Activated naive CD8-positive, alpha-beta T cell treated with anti-CD3 and anti-CD28 coated beads, Interleukin-2, amount 50 U/mL, for 24 hours (primary cell): ENCODE measurements at regions not wholly inside any gene's neighbourhood (a gene's known extent, or its start where the extent isn't known, plus 50 kb on each side); places are given as distances from the start of the nearest gene placed in this dataset.

Source experiments
- ATAC-seq: fragments of 150-1000 bp; cut with Tn5 transposase; one replicate; pipeline ENCODE4 v1.10.0; 2021
- DNase-seq: peaks from one replicate; pipeline ENCODE4 v3.0.0; 2021
- H3K27ac Mint-ChIP-seq: one replicate; pipeline ENCODE4 v1.8.0; 2021; ENCODE audit warnings: mild to moderate bottlenecking, mixed read lengths
- H3K27me3 Mint-ChIP-seq: one replicate; pipeline ENCODE4 v1.8.0; 2021; ENCODE audit warnings: mixed read lengths
- H3K36me3 Mint-ChIP-seq: one replicate; pipeline ENCODE4 v1.8.0; 2021; ENCODE audit warnings: low read depth, mixed read lengths
- H3K4me1 Mint-ChIP-seq: one replicate; pipeline ENCODE4 v1.8.0; 2021; ENCODE audit warnings: mixed read lengths
- H3K4me3 Mint-ChIP-seq: one replicate; pipeline ENCODE4 v1.8.0; 2021; ENCODE audit warnings: mild to moderate bottlenecking, moderate library complexity, mixed read lengths
- H3K9me3 Mint-ChIP-seq: one replicate; pipeline ENCODE4 v1.8.0; 2021; ENCODE audit warnings: mixed read lengths

DNA sequence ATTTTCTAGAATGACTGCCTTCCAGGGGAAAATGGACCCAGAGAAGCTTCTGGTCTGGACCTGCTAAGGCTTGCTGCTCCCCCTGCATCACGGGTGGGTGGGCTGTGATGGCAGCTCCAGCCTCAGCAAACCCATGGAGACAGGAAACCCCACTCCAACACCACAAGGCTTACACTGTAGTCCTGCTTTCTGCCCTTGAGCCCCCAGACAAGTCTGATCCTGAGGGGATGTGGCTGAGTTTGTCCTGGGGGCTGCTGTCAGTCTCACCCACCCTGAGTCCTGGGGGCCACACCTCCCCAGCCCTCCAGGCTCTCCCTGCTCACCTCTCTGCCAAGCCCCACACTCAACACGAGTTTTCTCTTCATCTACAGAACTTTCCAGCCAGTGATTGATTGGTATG is 279.4 kb downstream of the EIPR1 start:
- H3K36me3 Mint-ChIP-seq: no peaks in the 10 kb centered on the region
- no peak overlapping the region for H3K27ac Mint-ChIP-seq
- peaks cover 11% of the 10 kb centered on the region for H3K27me3 Mint-ChIP-seq
- H3K4me1 Mint-ChIP-seq: peaks cover 4% of the 10 kb centered on the region
- no peaks in the 10 kb centered on the region for H3K9me3 Mint-ChIP-seq
- no peak overlapping the region for H3K4me3 Mint-ChIP-seq
- no peak for ATAC-seq
- no peak for DNase-seq

DNA sequence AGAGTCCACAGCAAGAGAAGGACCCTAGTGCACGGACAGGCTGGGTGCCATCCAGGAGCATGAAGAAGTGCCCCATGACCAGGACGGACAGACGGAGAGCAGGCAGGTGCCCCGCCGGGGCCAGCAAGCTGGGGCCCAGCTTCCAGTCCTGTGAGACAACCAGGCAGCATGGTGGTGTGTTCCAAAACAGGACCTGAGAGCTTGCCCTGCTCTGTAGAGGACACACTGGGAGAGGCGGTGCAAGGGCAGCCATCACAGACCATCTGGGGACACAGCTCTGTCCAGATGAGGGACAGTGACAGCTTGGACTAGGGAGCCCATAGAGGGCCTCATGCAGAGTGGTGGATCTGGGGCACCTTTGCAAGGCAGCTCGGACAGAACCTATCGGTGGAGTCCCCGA is 279.8 kb downstream of the EIPR1 start:
- peaks cover 4% of the 10 kb centered on the region for H3K4me1 Mint-ChIP-seq
- DNase-seq (no peak), ATAC-seq (no peak)
- peaks cover 11% of the 10 kb centered on the region for H3K27me3 Mint-ChIP-seq
- no peak overlapping the region for H3K27ac Mint-ChIP-seq
- H3K4me3 Mint-ChIP-seq: no peak overlapping the region
- H3K36me3 Mint-ChIP-seq: no peaks in the 10 kb centered on the region
- no peaks in the 10 kb centered on the region for H3K9me3 Mint-ChIP-seq

DNA sequence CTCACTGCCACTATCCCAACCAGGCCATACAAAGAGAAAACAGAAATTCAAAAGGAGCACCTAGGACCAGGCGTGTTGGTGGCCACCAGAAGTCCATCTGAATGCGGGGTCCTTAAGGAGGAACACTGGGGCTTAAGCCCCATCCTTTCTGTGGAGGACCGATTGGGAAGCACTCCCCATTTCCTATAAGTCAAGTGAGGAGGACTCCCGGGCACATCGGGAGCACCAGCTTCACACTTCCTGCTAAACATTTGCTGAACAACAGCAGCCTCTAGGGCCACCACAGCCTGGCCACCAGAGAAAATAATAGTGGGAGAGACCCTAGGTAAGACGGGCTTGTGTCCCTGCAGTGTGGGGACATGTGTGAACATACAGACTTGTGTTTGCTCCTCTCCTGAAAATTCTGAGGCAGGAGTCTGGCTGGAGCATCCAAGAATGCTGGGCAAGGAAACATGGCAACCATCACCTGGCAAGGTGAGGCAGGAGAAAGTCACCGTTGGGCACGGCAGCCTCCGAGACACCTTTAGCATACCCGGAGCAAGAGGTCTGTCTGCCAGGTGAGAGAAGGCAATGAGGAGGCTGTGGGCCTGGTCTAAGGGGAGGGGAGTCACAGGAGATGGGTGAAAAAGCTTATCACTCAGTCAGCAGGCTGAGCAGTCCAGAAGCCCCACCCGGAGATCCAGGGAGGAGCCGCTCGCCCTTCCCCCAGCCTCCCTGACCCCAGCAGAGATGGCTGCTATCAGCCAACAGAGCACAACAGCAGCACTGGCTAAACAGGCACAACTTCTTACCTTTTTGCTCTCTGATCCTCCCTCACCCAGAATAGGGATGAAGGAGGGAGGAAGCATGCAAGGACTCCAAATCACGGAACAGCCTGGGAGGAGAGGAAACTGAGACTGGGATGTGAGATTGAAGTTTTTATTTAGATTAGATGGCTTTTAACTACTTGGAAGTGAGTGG is 282.3 kb downstream of the EIPR1 start:
- H3K27ac Mint-ChIP-seq: no peak overlapping the region
- H3K4me3 Mint-ChIP-seq: no peak overlapping the region
- DNase-seq: no peak
- H3K9me3 Mint-ChIP-seq: no peaks in the 10 kb centered on the region
- H3K36me3 Mint-ChIP-seq: no peaks in the 10 kb centered on the region
- peaks cover 16% of the 10 kb centered on the region for H3K27me3 Mint-ChIP-seq
- peaks cover 2% of the 10 kb centered on the region for H3K4me1 Mint-ChIP-seq
- ATAC-seq: no peak

GRCh38 chr2:3094318-3094717 is 283.3 kb downstream of the EIPR1 start:
- Mint-ChIP-seq H3K27ac (no peak overlapping the region), H3K4me3 (no peak overlapping the region), H3K36me3 (no peaks in the 10 kb centered on the region), H3K27me3 (peaks cover 16% of the 10 kb centered on the region), H3K9me3 (peaks cover 6% of the 10 kb centered on the region), H3K4me1 (no peaks in the 10 kb centered on the region)
- no peak for DNase-seq
- ATAC-seq: no peak

GRCh38 chr2:3091696-3092095 is 285.9 kb downstream of the EIPR1 start:
- Mint-ChIP-seq H3K4me3 (no peak overlapping the region), H3K36me3 (no peaks in the 10 kb centered on the region), H3K27me3 (peaks cover 12% of the 10 kb centered on the region), H3K9me3 (peaks cover 10% of the 10 kb centered on the region), H3K27ac (no peak overlapping the region), H3K4me1 (no peaks in the 10 kb centered on the region)
- DNase-seq (no peak), ATAC-seq (no peak)

DNA sequence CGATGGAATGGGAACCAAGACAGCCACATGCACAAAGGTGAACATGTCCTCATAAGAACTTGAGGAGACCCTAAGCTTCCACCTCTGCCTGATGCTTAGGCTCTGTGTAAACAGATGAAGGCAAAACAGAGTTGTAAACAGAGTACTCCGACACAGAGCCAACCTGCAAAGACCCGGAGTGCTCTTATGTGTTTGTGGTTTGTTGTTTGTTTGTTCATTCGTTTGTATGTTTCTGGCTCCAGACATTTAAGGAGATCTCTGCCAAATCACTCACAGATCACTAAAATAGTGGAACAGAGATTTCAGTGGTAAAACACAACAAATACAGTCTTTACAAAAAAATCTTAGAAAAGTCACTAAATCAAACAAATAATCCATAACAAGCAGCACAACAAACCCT is 294.9 kb downstream of the EIPR1 start:
- H3K27ac Mint-ChIP-seq: no peak overlapping the region
- peaks cover 1% of the 10 kb centered on the region for H3K36me3 Mint-ChIP-seq
- peaks cover 17% of the 10 kb centered on the region for H3K9me3 Mint-ChIP-seq
- peaks cover 8% of the 10 kb centered on the region for H3K27me3 Mint-ChIP-seq
- no peaks in the 10 kb centered on the region for H3K4me1 Mint-ChIP-seq
- no peak overlapping the region for H3K4me3 Mint-ChIP-seq
- no peak for DNase-seq
- ATAC-seq: no peak

DNA sequence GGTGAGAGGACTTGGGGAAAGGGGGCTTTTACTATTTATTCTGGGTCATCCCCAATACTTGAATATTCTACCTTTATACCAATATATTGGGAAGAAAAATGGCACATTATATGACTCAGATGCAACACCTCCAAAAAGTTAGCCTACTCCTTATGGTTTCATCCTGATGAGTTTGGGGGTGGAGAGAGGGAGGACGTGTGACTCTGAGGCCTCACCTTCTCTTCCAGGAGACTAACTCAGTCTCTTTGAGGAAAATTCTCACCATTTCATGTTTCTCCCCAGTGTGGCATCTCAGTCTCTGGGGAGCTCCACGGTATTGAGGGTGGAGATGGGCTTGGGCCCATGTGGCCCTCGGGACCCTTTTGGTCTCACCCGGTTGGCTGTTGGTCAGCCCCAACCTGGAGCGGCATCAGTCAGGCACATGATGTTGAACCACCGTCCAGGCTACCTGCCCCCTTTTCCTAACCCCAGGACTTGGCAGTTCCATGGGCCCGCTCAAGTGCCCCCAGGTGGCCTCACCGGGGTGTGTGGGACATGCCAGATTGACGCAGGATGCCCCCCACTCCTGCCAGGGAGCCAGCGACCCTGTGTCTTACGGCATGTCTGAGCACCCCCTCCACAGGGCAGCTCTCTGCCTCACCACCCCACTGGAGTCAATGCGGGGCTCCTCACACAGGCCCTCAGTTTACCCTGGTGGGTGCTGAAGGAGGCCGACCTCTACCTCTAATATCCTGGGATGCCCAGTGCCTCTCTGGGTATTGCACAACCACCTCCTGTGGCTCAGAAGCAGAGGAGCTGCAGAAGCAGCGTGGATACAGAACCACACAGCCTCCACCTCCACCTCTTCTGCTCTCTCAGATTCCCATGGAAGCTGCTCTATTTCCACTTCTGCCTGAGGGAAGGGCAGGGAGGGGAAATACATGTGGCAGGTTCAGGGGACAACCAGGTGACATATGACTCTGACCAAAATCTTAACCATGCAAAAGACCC is 297.4 kb downstream of the EIPR1 start:
- Mint-ChIP-seq H3K27me3 (peaks cover 8% of the 10 kb centered on the region), H3K27ac (no peak overlapping the region), H3K36me3 (peaks cover 1% of the 10 kb centered on the region), H3K9me3 (peaks cover 14% of the 10 kb centered on the region), H3K4me1 (no peaks in the 10 kb centered on the region), H3K4me3 (no peak overlapping the region)
- no peak for ATAC-seq
- no peak for DNase-seq

GRCh38 chr2:3079466-3079865 is 298.2 kb downstream of the EIPR1 start:
- Mint-ChIP-seq H3K36me3 (peaks cover 1% of the 10 kb centered on the region), H3K27ac (no peak overlapping the region), H3K27me3 (peaks cover 5% of the 10 kb centered on the region), H3K4me1 (no peaks in the 10 kb centered on the region), H3K9me3 (peaks cover 12% of the 10 kb centered on the region), H3K4me3 (no peak overlapping the region)
- ATAC-seq (no peak), DNase-seq (no peak)

DNA sequence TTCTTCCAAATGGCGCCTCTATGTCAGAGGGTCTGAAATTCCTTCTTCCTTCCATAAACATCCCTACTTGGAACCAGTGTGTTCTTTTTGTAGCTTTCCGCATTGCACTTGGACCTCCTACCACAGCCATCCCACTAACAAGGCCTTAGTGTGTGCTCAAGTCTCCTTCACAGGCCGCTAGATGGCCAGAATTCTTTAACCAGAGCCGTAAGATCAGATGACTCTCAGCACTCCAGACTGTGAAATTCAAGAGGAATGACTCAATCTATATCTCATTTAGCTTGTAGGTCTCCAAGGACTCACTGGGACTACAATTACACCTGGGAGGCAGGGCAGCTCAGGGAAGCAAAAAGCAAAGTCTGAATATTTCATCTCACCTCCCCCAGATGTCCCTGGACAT is 298.9 kb downstream of the EIPR1 start:
- Mint-ChIP-seq H3K27me3 (peaks cover 4% of the 10 kb centered on the region), H3K36me3 (peaks cover 1% of the 10 kb centered on the region), H3K27ac (no peak overlapping the region), H3K4me1 (no peaks in the 10 kb centered on the region), H3K4me3 (no peak overlapping the region), H3K9me3 (peaks cover 10% of the 10 kb centered on the region)
- no peak for DNase-seq
- no peak for ATAC-seq

DNA sequence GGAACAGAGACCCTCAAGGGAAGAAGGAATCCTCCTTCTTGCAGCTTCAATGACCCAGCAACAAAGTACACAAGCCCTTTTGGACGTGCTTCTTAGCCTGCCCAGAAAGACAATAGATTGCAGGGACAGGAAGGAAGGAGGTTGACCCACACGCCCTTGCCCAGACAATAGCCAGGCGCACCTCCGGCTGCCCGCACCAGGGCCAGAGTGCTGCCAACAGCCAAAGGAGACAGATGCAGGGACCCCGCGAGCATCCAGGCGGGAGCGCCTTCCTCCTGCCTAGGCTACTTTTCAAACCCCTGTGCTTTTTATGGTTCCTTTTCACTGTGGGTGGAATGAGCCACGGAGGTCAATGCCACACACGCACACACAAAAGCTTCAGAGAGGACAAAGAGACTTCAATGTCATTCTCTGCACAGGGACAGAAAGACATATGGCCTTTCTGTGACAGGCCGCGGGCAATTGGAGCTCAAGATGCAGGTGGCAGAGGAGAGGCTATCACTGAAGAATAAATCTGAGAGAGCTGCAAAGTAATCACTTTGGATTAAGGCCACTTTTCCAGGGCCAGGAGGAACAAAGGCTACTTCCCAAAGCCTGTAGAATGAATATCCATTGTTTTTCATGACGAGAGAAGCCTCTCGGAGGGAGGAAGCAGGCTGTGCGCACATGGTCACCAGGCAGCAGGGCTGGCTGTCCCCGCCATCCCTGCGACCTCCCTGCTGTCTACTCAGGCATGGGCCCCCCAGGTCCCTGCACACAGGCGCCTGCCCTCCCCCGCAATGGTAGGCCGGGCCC is 300.6 kb downstream of the EIPR1 start:
- ATAC-seq: no peak
- no peak overlapping the region for H3K27ac Mint-ChIP-seq
- no peaks in the 10 kb centered on the region for H3K4me1 Mint-ChIP-seq
- H3K36me3 Mint-ChIP-seq: no peaks in the 10 kb centered on the region
- no peak overlapping the region for H3K4me3 Mint-ChIP-seq
- no peaks in the 10 kb centered on the region for H3K9me3 Mint-ChIP-seq
- no peaks in the 10 kb centered on the region for H3K27me3 Mint-ChIP-seq
- no peak for DNase-seq

DNA sequence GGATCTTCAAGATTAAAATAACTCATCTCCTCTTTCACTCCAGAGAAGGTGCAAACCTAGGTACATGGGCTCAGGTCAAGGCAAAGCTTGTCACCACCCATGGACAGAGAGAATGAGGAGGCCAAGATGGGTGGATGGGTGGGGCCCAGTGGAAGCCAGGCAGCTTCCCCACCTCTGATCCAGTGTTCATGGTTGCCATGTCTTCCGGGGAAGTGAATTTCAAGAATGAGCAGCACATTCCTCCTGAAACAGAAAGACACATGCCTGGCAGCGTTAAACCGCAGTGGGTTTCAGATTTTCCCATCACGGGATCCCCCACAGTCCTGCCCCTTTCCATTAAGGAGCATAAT is 301.7 kb downstream of the EIPR1 start:
- Mint-ChIP-seq H3K27ac (no peak overlapping the region), H3K9me3 (no peaks in the 10 kb centered on the region), H3K27me3 (peaks cover 1% of the 10 kb centered on the region), H3K36me3 (no peaks in the 10 kb centered on the region), H3K4me3 (no peak overlapping the region), H3K4me1 (no peaks in the 10 kb centered on the region)
- ATAC-seq (no peak), DNase-seq (no peak)

GRCh38 chr2:3075316-3075990 is 302.2 kb downstream of the EIPR1 start:
- no peaks in the 10 kb centered on the region for H3K9me3 Mint-ChIP-seq
- DNase-seq (no peak), ATAC-seq (no peak)
- peaks cover 1% of the 10 kb centered on the region for H3K27me3 Mint-ChIP-seq
- H3K27ac Mint-ChIP-seq: no peak overlapping the region
- H3K4me3 Mint-ChIP-seq: no peak overlapping the region
- H3K4me1 Mint-ChIP-seq: no peaks in the 10 kb centered on the region
- H3K36me3 Mint-ChIP-seq: no peaks in the 10 kb centered on the region

GRCh38 chr2:3073704-3074103 is 303.9 kb downstream of the EIPR1 start:
- Mint-ChIP-seq H3K4me1 (no peaks in the 10 kb centered on the region), H3K9me3 (no peaks in the 10 kb centered on the region), H3K4me3 (no peak overlapping the region), H3K27ac (no peak overlapping the region), H3K36me3 (no peaks in the 10 kb centered on the region), H3K27me3 (peaks cover 1% of the 10 kb centered on the region)
- ATAC-seq: no peak
- DNase-seq: no peak
